Right atrium auricular region (tissue), 2 donors: ENCODE measurements at regions not wholly inside any gene's neighbourhood (a gene's known extent, or its start where the extent isn't known, plus 50 kb on each side); places are given as distances from the start of the nearest gene placed in this dataset.

ENCODE experiments used
- DNase-seq: peaks from one replicate; pipeline ENCODE4 v3.0.0-alpha.2; 2019; ENCODE audit warnings: low spot score
- H3K27ac ChIP-seq, 2 donors: fragments of 200-600 bp; sonication (generic); 1 replicate in 1 of 2; 2 replicates in 1 of 2; pipeline ENCODE4 v1.5.1; 2016 to 2019
- H3K27me3 ChIP-seq, 2 donors: fragments of 200-600 bp; sonication (generic); one replicate each; pipeline versions ENCODE4 v1.5.1 to v1.6.0; 2017 to 2019
- H3K36me3 ChIP-seq: fragments of 200-600 bp; sonication (generic); one replicate; pipeline ENCODE4 v1.5.1; 2016
- H3K4me1 ChIP-seq, 2 donors: fragments of 200-600 bp; sonication (generic); one replicate each; pipeline versions ENCODE4 v1.5.1 to v1.6.0; 2017 to 2019
- H3K4me3 ChIP-seq, 2 donors: fragments of 200-600 bp; sonication (generic); 1 replicate in 1 of 2; 2 replicates in 1 of 2; pipeline ENCODE4 v1.5.1; 2017 to 2019; ENCODE audit warnings: mild to moderate bottlenecking in 1 of 2, moderate library complexity in 1 of 2
- H3K9me3 ChIP-seq, 2 donors: fragments of 200-600 bp; sonication (generic); one replicate each; pipeline ENCODE4 v1.5.1; 2019
- TF ChIP-seq, protein P1 (sequence below), 2 donors: fragments of 200-600 bp; sonication (generic); IDR thresholded peaks; one replicate each; pipeline ENCODE4 v1.5.1; 2019; ENCODE audit warnings: antibody characterized with exemption in 2 of 2

DNA sequence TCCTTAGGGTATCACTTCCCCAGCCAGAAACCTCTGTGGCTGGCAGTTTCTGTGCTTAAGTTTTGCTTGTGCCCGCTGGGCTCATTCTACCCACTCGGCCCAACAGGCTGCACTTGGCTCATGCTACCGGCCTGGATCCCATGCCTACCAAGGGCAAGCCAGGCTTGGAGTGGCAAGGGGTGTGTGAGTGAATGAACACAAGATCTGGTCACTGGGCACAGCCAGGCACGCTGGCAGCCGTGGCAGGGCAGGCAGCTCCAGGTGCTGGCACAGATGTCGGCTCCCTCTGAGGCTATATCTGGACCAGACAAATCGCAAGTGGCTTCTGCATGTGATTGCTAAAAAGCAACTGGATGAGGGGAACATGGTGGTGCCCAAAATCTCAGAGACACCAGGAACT, 740.5 kb upstream of the B3GALT2 start:
- Histone ChIP-seq H3K4me1 (no peaks in the 10 kb centered on the region), H3K27me3 (no peaks in the 10 kb centered on the region), H3K36me3 (no peaks in the 10 kb centered on the region), H3K9me3 (peaks cover 0 to 14% of the 10 kb centered on the region in 2 donors), H3K27ac (no peak overlapping the region), H3K4me3 (no peak overlapping the region)
- DNase-seq: no peak
- TF ChIP-seq, protein P1, sequence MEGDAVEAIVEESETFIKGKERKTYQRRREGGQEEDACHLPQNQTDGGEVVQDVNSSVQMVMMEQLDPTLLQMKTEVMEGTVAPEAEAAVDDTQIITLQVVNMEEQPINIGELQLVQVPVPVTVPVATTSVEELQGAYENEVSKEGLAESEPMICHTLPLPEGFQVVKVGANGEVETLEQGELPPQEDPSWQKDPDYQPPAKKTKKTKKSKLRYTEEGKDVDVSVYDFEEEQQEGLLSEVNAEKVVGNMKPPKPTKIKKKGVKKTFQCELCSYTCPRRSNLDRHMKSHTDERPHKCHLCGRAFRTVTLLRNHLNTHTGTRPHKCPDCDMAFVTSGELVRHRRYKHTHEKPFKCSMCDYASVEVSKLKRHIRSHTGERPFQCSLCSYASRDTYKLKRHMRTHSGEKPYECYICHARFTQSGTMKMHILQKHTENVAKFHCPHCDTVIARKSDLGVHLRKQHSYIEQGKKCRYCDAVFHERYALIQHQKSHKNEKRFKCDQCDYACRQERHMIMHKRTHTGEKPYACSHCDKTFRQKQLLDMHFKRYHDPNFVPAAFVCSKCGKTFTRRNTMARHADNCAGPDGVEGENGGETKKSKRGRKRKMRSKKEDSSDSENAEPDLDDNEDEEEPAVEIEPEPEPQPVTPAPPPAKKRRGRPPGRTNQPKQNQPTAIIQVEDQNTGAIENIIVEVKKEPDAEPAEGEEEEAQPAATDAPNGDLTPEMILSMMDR (IDR thresholded peaks at IDR 0.05): no peak

DNA sequence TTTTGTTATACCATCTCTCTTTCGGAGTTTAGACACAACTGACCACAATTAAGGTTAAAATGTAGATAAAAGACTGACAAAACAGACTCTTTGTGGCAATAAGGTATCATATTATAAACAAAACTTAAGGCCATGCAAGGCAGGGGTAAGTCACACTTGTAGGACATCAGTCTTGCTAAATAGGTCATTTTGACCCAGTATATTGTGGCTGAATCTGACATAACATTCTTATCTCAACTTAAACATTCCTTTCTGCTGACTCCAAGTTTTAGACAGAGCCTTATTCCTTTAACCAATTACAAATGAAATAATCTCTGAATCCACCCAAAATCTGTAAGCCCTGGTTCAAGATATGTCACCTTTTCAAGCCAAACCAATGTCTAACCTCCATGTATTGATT, 733.4 kb upstream of the B3GALT2 start:
- Histone ChIP-seq H3K4me3 (no peak overlapping the region), H3K4me1 (no peaks in the 10 kb centered on the region), H3K27me3 (no peaks in the 10 kb centered on the region), H3K9me3 (no peaks in the 10 kb centered on the region), H3K36me3 (no peaks in the 10 kb centered on the region), H3K27ac (no peak overlapping the region)
- TF ChIP-seq, protein P1 (IDR thresholded peaks at IDR 0.05): no peak
- DNase-seq: no peak

DNA sequence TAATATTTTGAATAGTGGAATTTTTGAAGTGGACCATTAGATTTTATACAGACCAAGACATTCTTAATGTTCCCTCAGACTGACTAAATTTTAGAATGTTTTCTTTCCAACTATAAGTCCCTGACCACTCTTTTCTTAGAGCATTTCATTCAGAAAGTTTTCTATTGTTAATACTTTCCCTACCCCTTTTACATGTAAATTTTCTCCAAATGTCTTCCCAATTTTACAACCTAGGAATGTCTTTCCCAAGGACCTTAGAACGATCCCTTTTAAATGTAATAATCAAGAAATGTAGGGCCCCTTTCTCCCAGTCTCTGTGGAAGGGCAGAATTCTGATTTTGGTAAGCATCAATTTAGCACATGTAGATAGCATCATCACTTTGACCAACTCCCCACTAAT, 730.0 kb upstream of the B3GALT2 start:
- Histone ChIP-seq H3K4me3 (no peak overlapping the region), H3K27me3 (no peaks in the 10 kb centered on the region), H3K36me3 (no peaks in the 10 kb centered on the region), H3K4me1 (no peaks in the 10 kb centered on the region), H3K9me3 (no peaks in the 10 kb centered on the region), H3K27ac (no peak overlapping the region)
- TF ChIP-seq, protein P1 (IDR thresholded peaks at IDR 0.05): no peak
- DNase-seq: no peak

DNA sequence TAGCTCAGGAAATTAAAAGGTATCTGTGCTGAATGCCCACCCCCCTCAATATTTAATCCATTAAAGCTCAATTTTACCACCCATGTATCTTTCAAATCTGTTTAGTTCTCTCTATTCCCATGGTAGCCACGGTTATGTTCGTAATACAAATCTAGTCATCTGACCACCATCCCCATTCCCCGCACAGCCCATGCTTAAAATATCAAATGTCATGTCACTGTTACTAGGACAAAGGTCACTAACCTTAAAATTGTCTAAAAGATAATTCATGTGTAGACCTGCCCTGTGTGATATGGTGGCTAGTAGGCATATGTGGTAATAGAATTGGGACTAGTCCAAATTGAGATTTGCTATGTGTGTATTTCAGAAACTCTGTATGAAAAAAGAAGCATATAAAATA, 728.5 kb upstream of the B3GALT2 start:
- TF ChIP-seq, protein P1 (IDR thresholded peaks at IDR 0.05): no peak
- Histone ChIP-seq H3K9me3 (no peaks in the 10 kb centered on the region), H3K36me3 (no peaks in the 10 kb centered on the region), H3K27ac (no peak overlapping the region), H3K4me1 (no peaks in the 10 kb centered on the region), H3K4me3 (no peak overlapping the region), H3K27me3 (no peaks in the 10 kb centered on the region)
- DNase-seq: no peak

DNA sequence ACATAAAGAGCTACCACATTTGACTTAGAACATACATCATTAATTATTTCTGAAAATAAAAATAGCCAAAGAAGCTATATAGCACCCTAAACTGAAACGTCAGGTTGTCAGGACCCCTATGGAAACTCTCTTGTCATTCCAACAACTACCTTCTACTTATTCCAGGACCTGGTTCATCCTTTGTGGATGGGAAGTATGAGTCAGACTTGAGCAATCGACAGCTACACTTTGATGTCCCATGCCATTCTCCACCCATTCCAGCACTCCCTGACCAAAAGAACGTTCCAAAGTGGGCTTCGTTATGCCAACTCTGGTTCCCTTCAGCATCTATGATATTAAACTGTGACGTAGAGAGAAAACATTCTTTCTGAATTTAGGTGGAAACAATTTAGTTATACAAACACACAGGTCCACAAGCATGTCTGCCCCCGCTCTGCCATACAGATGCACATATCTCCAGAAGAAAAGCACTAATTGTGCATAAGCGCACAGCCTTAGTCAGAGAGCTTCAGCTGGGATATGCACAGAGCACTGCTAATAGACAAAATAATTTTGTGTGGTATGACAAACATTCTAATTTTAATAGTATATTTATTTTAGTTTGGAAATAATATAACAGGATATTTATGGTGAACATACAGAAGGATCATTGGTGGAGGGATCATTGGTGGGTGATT, 723.1 kb upstream of the B3GALT2 start:
- H3K27me3 ChIP-seq: no peaks in the 10 kb centered on the region
- H3K4me3 ChIP-seq: no peak overlapping the region
- H3K4me1 ChIP-seq: no peaks in the 10 kb centered on the region
- no peak overlapping the region for H3K27ac ChIP-seq
- no peaks in the 10 kb centered on the region for H3K9me3 ChIP-seq
- DNase-seq: no peak
- H3K36me3 ChIP-seq: no peaks in the 10 kb centered on the region
- TF ChIP-seq, protein P1 (IDR thresholded peaks at IDR 0.05): no peak
